HEK293 (cell line): ENCODE measurements at regions not wholly inside any gene's neighbourhood (a gene's known extent, or its start where the extent isn't known, plus 50 kb on each side); places are given as distances from the start of the nearest gene placed in this dataset.

Experiments
- CTCF ChIA-PET: fragments of 350-600 bp; formaldehyde crosslinking; extraction: SDS; loops from one replicate; lab custom pipeline; 2021; ENCODE audit warnings: antibody characterized with exemption; lab: Yijun Ruan, JAX
- POLR2A ChIA-PET: fragments of 300-600 bp; formaldehyde crosslinking; extraction: SDS; loops from one replicate; lab custom pipeline; 2020; ENCODE audit warnings: antibody characterized with exemption, inconsistent platforms; lab: Yijun Ruan, JAX
- H3K27ac ChIP-seq: fragments of 200-500 bp; sonication (Bioruptor generic); 2 replicates; pipeline ENCODE4 v1.5.1; 2014; ENCODE audit warnings: low read depth, low read length, control low read depth, inconsistent platforms; ENCODE audit errors: extremely low read depth
- H3K36me3 ChIP-seq, 2 experiments: fragments of 200-500 bp in 1 of 2; sonication (Bioruptor generic) in 1 of 2; 1 replicate in 1 of 2; 2 replicates in 1 of 2; pipeline ENCODE4 v1.5.1; 2014 to 2017; ENCODE audit warnings: inconsistent platforms in 2 of 2, low read length in 2 of 2; ENCODE audit not compliant: control insufficient read depth in 2 of 2, insufficient read depth in 1 of 2
- H3K4me1 ChIP-seq: fragments of 200-500 bp; sonication (Bioruptor generic); 2 replicates; pipeline ENCODE4 v1.5.1; 2014; ENCODE audit warnings: mild to moderate bottlenecking, low read length, inconsistent platforms; ENCODE audit not compliant: control insufficient read depth, insufficient read depth
- H3K4me3 ChIP-seq: 2 replicates; pipeline ENCODE4 v1.5.1; 2011; ENCODE audit warnings: low read depth, mild to moderate bottlenecking, control low read depth, low read length, moderate library complexity
- H3K9me3 ChIP-seq: fragments of 200-500 bp; sonication (Bioruptor generic); 2 replicates; pipeline ENCODE4 v1.5.1; 2014; ENCODE audit warnings: low read depth, low read length, inconsistent platforms; ENCODE audit not compliant: control insufficient read depth, insufficient read depth
- CTCF ChIP-seq: fragments of 450-650 bp; formaldehyde crosslinking; IDR thresholded peaks from 2 replicates; pipeline ENCODE4 v1.5.1; 2016; ENCODE audit warnings: missing biosample characterization, missing genetic modification characterization
- EGR2 ChIP-seq: fragments of 450-650 bp; formaldehyde crosslinking; IDR thresholded peaks from 2 replicates; pipeline ENCODE4 v1.5.1; 2016; ENCODE audit warnings: low read depth, missing biosample characterization, missing genetic modification characterization
- FEZF1 ChIP-seq: fragments of 450-650 bp; formaldehyde crosslinking; IDR thresholded peaks from 2 replicates; pipeline ENCODE4 v1.5.1; 2016; ENCODE audit warnings: missing biosample characterization, missing genetic modification characterization
- GLIS1 ChIP-seq: fragments of 450-650 bp; formaldehyde crosslinking; IDR thresholded peaks from 2 replicates; pipeline ENCODE4 v1.5.1; 2016; ENCODE audit warnings: missing biosample characterization, missing genetic modification characterization
- HOXC10 ChIP-seq: sonication (generic); formaldehyde crosslinking; IDR thresholded peaks from 2 replicates; pipeline ENCODE4 v1.8.1; 2023; ENCODE audit warnings: mild to moderate bottlenecking, missing genetic modification reagents
- KLF1 ChIP-seq: fragments of 450-650 bp; formaldehyde crosslinking; IDR thresholded peaks from 2 replicates; pipeline ENCODE4 v1.5.1; 2016; ENCODE audit warnings: missing biosample characterization, missing genetic modification characterization
- KLF10 ChIP-seq: fragments of 450-650 bp; IDR thresholded peaks from 2 replicates; pipeline ENCODE4 v1.5.1; 2018; ENCODE audit warnings: missing biosample characterization, mild to moderate bottlenecking, missing genetic modification characterization
- PRDM2 ChIP-seq: fragments of 450-650 bp; formaldehyde crosslinking; IDR thresholded peaks from 2 replicates; pipeline ENCODE4 v1.5.1; 2016; ENCODE audit warnings: missing biosample characterization, missing genetic modification characterization, borderline replicate concordance
- REST ChIP-seq: fragments of 450-650 bp; formaldehyde crosslinking; IDR thresholded peaks from 2 replicates; pipeline ENCODE4 v1.5.1; 2016; ENCODE audit warnings: missing biosample characterization, missing genetic modification characterization
- ZFHX2 ChIP-seq: fragments of 450-650 bp; formaldehyde crosslinking; conservative IDR thresholded peaks from 2 replicates; pipeline ENCODE4 v1.5.1; 2016; ENCODE audit warnings: missing biosample characterization, missing genetic modification characterization
- ZNF174 ChIP-seq: fragments of 450-650 bp; formaldehyde crosslinking; IDR thresholded peaks from 2 replicates; pipeline ENCODE4 v1.5.0; 2017; ENCODE audit warnings: missing biosample characterization, mild to moderate bottlenecking, missing genetic modification characterization
- ZNF239 ChIP-seq: fragments of 450-650 bp; formaldehyde crosslinking; IDR thresholded peaks from 2 replicates; pipeline ENCODE4 v1.5.1; 2016; ENCODE audit warnings: missing biosample characterization, missing genetic modification characterization
- ZNF335 ChIP-seq: fragments of 450-650 bp; formaldehyde crosslinking; conservative IDR thresholded peaks from 2 replicates; pipeline ENCODE4 v1.5.1; 2016; ENCODE audit warnings: missing biosample characterization, missing genetic modification characterization
- ZNF521 ChIP-seq: fragments of 450-650 bp; formaldehyde crosslinking; IDR thresholded peaks from 2 replicates; pipeline ENCODE4 v1.5.1; 2017; ENCODE audit warnings: missing biosample characterization, mild to moderate bottlenecking, missing genetic modification characterization
- ZNF596 ChIP-seq: fragments of 450-650 bp; IDR thresholded peaks from 2 replicates; pipeline ENCODE4 v1.5.0; 2018; ENCODE audit warnings: missing biosample characterization, mild to moderate bottlenecking, missing genetic modification characterization, moderate library complexity
- ZSCAN16 ChIP-seq: fragments of 450-650 bp; formaldehyde crosslinking; IDR thresholded peaks from 2 replicates; pipeline ENCODE4 v1.5.1; 2016; ENCODE audit warnings: missing biosample characterization, missing genetic modification characterization

GRCh38 chr16:51545951-51546350 lies 394.9 kb upstream of the SALL1 start:
- peaks cover 6% of the 10 kb centered on the region; the same call in 1 of the 2 replicates for H3K4me1 ChIP-seq
- POLR2A ChIA-PET, result no interaction called here
- no peak for TF ChIP-seq ZNF596 (tag by site-specific recombination)
- no peak for TF ChIP-seq ZNF239 (tag by site-specific recombination)
- peak; percentile 93 for TF ChIP-seq ZFHX2 (tag by site-specific recombination)
- peak; percentile 92 for TF ChIP-seq EGR2
- TF ChIP-seq KLF10 (tag by site-specific recombination), result no peak
- no peaks in the 10 kb centered on the region for H3K36me3 ChIP-seq
- no peaks in the 10 kb centered on the region for H3K9me3 ChIP-seq
- no peak overlapping the region for H3K27ac ChIP-seq
- CTCF ChIA-PET, result no interaction called here
- H3K4me3 ChIP-seq, result no peak overlapping the region

- TF ChIP-seq GLIS1 (tag by site-specific recombination) (peak; percentile 78), FEZF1 (tag by site-specific recombination) (peak; percentile 65), ZNF174 (no peak), ZNF521 (tag by site-specific recombination) (no peak), ZSCAN16 (tag by site-specific recombination) (no peak), HOXC10 (CRISPR knock-in tag) (no peak), PRDM2 (tag by site-specific recombination) (no peak), ZNF335 (no peak)
- ChIA-PET CTCF (no interaction called here), POLR2A (no interaction called here)
- Histone ChIP-seq H3K4me1 (peaks cover 6% of the 10 kb centered on the region), H3K27ac (no peak overlapping the region), H3K4me3 (no peak overlapping the region), H3K36me3 (no peaks in the 10 kb centered on the region), H3K9me3 (no peaks in the 10 kb centered on the region)
Measured at GRCh38 chr16:51544851-51545467, 393.9 kb upstream of the SALL1 start.

GRCh38 chr16:51543971-51544370 lies 392.9 kb upstream of the SALL1 start:
- POLR2A ChIA-PET, result no interaction called here
- Histone ChIP-seq H3K27ac (no peak overlapping the region), H3K9me3 (no peaks in the 10 kb centered on the region), H3K4me3 (no peak overlapping the region), H3K4me1 (peaks cover 8% of the 10 kb centered on the region), H3K36me3 (no peaks in the 10 kb centered on the region)
- TF ChIP-seq KLF1 (no peak), CTCF (no peak), REST (tag by site-specific recombination) (no peak)
- CTCF ChIA-PET, result no interaction called here
